BJ (cell line): ENCODE measurements at regions not wholly inside any gene's neighbourhood (a gene's known extent, or its start where the extent isn't known, plus 50 kb on each side); places are given as distances from the start of the nearest gene placed in this dataset.

ENCODE experiments used
- CTCF ChIA-PET: fragments of 350-600 bp; formaldehyde crosslinking; extraction: SDS; loops from one replicate; lab custom pipeline; 2021; ENCODE audit warnings: antibody characterized with exemption, inconsistent platforms; lab: Yijun Ruan, JAX
- POLR2A ChIA-PET: fragments of 300-600 bp; sonication (Branson Sonifier 250); formaldehyde crosslinking; extraction: SDS; loops from one replicate; lab custom pipeline; 2021; ENCODE audit warnings: antibody characterized with exemption; lab: Charles Lee
- DNase-seq: peaks from one replicate; pipeline ENCODE4 v3.0.0-alpha.2; 2011; ENCODE audit warnings: low read depth
- H3K27me3 ChIP-seq: 2 replicates; pipeline ENCODE4 v1.6.0; 2011; ENCODE audit warnings: low read length; ENCODE audit not compliant: control insufficient read depth, insufficient read depth
- H3K36me3 ChIP-seq: 2 replicates; pipeline ENCODE4 v1.5.1; 2011; ENCODE audit warnings: low read length; ENCODE audit not compliant: control insufficient read depth, insufficient read depth
- H3K4me3 ChIP-seq: 2 replicates; pipeline ENCODE4 v1.5.1; 2011; ENCODE audit warnings: low read depth, mild to moderate bottlenecking, control low read depth, low read length
- TF ChIP-seq, protein P1 (sequence below): IDR thresholded peaks from 2 replicates; pipeline ENCODE4 v1.5.1; 2011; ENCODE audit warnings: low read depth, mild to moderate bottlenecking, control low read depth, inconsistent platforms, low read length, moderate library complexity; ENCODE audit not compliant: insufficient read depth

DNA sequence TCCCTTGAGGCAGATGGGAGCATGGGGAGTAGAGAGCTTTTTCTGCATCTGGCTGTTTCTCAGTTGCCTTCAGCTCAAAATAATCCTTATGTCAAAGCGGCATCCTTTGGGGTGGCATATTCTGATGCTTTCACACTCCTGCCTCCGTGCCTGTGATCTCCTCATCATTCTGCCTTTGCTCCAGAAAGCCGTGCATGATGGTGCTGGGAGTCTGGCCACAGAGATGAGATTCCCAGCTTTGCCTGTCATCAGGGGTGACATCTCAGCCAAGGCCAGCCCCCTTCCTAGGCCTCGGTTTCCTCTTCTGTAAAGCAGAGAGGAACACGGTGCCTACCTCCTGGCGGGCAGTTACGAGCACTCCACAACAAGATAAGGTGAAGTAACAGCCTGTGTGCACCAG lies 96.3 kb upstream of the ALDH1A3 start:
- no peaks in the 10 kb centered on the region for H3K36me3 ChIP-seq
- H3K4me3 ChIP-seq = no peak overlapping the region
- no peak for DNase-seq
- CTCF ChIA-PET = no interaction called here
- POLR2A ChIA-PET = no interaction called here
- no peaks in the 10 kb centered on the region for H3K27me3 ChIP-seq
- TF ChIP-seq, protein P1, sequence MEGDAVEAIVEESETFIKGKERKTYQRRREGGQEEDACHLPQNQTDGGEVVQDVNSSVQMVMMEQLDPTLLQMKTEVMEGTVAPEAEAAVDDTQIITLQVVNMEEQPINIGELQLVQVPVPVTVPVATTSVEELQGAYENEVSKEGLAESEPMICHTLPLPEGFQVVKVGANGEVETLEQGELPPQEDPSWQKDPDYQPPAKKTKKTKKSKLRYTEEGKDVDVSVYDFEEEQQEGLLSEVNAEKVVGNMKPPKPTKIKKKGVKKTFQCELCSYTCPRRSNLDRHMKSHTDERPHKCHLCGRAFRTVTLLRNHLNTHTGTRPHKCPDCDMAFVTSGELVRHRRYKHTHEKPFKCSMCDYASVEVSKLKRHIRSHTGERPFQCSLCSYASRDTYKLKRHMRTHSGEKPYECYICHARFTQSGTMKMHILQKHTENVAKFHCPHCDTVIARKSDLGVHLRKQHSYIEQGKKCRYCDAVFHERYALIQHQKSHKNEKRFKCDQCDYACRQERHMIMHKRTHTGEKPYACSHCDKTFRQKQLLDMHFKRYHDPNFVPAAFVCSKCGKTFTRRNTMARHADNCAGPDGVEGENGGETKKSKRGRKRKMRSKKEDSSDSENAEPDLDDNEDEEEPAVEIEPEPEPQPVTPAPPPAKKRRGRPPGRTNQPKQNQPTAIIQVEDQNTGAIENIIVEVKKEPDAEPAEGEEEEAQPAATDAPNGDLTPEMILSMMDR = no peak

DNA sequence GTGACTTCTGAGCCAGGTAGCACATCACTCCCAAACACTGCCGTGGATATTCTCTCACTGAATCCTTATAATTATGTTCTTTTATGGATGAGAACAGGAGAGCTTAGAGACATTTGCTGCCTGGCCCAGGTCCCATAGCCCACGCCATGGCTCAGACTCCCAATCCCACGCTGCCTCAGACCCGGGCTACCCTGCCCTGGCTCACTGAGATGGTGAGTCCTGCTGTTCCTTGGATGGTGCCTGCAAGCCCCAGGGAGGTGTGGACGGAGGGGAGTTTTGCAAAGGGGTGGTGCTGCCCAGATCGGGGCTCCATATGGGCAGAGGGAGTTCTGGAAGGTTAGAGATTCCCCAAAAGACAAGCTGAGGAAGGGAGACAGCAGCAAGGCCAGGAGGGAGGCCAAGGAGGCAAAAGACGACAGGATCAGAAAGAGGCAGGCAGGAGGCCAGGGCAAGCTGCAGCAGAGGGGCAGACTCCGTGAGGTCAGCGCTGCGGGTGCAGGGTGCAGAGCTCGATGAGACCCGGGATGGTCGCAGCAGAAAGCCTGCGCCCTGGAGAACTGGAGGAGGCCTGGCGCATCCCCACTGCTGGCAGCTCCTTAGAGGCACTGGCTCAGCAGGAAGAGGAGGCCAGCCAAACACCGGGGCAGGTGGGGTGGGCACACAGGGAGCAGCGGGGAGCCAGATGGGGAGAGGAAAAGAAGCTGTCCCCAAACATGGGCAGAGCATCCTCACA lies 95.7 kb upstream of the ALDH1A3 start:
- H3K27me3 ChIP-seq = no peaks in the 10 kb centered on the region
- ChIA-PET POLR2A (no interaction called here), CTCF (no interaction called here)
- DNase-seq = no peak
- no peaks in the 10 kb centered on the region for H3K36me3 ChIP-seq
- TF ChIP-seq, protein P1 = no peak
- H3K4me3 ChIP-seq = no peak overlapping the region

DNA sequence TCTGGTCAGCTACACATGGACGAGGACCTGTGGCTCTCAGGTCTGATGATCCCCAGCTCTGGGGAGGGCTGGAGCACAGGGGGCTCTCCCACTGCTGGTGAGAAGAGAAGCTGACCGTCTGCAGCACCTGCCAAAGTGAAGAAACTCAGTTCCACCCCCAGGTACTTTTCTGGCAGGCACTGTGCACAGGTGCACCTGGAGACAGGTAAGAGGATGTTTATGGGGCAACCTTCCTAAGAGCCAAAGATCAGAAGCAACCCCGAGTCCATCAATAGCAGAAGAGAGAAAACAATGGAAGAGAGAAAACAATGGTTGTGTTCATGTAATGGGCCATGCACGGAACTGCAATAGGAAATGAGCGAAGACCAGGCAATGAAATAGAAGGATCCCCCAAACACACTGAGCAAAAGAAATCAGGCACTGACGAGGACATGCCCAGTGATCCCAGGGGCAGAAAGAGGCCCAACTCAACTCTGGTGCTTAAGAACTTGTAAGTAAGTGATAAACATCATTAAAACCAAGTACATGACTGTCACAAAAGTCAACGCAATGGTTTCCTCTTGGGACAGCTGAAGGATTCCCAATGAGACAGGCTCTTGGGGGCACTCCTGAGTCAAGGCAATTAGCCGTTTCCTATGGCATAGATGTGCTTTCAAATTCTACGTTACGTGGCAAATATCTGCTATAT lies 95.0 kb upstream of the ALDH1A3 start:
- ChIA-PET CTCF (interaction anchor here (1.5 kb wide), 1 partner anchor 113 kb away, joined by 5 read pairs; no protein-coding TSS in a partner anchor), POLR2A (no interaction called here)
- Histone ChIP-seq H3K27me3 (no peaks in the 10 kb centered on the region), H3K4me3 (no peak overlapping the region), H3K36me3 (no peaks in the 10 kb centered on the region)
- DNase-seq = no peak
- TF ChIP-seq, protein P1 = no peak

DNA sequence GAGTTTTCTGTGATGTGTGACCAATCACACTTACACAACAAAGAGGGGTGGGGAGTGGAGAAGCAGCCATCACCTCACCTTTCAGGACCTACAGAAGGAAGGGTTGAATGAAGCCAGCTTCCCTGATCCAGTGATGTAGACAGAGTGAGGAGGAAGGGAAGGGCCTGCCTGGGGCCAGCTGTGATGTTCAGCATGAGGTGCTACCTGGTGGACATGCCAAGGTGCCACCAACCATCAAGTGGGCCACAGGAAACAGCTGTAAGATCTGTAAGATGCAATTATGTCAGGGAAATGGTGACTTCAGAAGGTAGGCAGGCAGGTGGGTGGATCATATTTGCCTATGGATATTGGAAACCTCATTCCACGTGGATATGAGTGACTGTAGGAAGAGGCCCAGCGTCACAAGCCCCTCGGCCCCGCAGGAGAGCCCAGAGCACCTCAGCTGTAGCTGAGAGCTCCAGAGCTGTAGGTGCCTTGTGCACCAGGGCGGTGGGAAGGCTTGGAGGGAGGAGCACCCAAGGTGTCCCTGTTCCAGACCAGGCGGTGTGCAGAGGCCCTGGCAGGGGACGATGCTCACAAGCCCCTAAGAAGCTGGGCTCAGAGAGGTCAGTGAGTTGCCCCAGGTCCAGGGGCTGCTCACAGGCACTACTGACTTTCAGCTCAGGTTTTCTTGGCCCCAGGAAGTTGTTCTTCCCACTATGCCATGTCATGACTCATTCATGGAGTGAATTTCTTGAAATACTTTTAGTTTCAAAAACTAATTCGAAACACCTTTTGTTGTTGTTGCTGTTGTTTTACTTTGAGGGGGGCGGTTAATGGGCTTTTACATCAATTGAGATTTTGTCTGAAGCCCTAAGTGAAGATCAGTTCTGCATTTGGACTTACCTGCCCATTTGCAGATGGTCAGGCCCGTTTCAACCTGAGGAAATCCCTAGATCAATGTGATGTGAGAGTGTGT lies 94.2 kb upstream of the ALDH1A3 start:
- Histone ChIP-seq H3K4me3 (no peak overlapping the region), H3K36me3 (no peaks in the 10 kb centered on the region), H3K27me3 (no peaks in the 10 kb centered on the region; the same call in 1 of the 2 replicates)
- POLR2A ChIA-PET = no interaction called here
- DNase-seq = no peak
- CTCF ChIA-PET = interaction anchor here (1.5 kb wide), 1 partner anchor 114 kb away, joined by 5 read pairs; no protein-coding TSS in a partner anchor
- TF ChIP-seq, protein P1 = no peak
